ENCODE measurements at regions not wholly inside any gene's neighbourhood (a gene's known extent, or its start where the extent isn't known, plus 50 kb on each side); places are given as distances from the start of the nearest gene placed in this dataset.

DNA sequence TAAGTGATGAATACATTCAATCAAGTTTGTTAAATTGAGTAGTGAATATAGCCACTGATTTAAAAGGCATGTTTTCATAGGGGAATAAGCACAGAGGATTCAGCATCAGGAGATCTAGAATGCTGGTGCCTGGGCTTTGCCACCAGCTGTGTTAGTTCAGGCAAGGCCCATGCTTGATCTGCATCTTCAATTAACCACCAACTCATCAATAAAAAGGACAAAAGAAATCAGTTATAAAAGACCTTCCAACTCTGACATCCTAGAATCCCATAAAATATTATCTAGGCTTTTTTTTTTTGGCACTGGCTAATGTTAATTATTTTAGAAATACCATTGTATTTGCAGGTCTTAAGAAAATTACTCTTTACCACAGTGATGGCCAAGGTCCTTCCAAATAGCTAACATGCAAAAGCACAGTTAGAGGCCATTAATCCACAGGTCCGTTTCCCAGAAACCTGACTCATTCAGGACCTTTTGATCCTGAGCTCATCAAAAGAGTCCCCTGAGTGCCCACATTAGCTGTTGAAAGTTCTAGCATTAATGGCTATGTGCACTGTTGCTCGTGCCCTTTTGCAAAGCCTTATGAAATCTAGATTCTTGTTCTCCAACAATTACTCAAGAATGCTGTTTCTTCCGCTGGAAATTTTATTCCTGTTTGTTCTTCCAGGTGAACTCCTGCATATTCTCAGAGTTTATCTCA, 170.0 kb downstream of the CYRIA start:
- Histone ChIP-seq H3K4me2 (no peak overlapping the region), H3K27ac (ENCODE audit: low read depth in 2 of 2, low read length in 1 of 2) (no peak overlapping the region), H3K36me3 (replicated peaks in 1 of 2; ENCODE audit: control insufficient read depth in 1 of 2, insufficient read depth in 2 of 2, low read length in 1 of 2) (no peaks in the 10 kb centered on the region), H3K9me2 (no peaks in the 10 kb centered on the region), H3K4me3 (ENCODE audit: low read depth in 2 of 2, low read length in 1 of 2) (no peak overlapping the region), H4K20me1 (ENCODE audit: insufficient read depth) (no peaks in the 10 kb centered on the region), H2AFZ (ENCODE audit: low read depth) (no peak overlapping the region), H3K79me2 (ENCODE audit: insufficient read depth) (no peaks in the 10 kb centered on the region), H3K9ac (no peak overlapping the region), H3F3A (replicated peaks; ENCODE audit: insufficient read depth) (no peaks in the 10 kb centered on the region), H3K9me3 (no peaks in the 10 kb centered on the region), H3K4me1 (ENCODE audit: control insufficient read depth in 1 of 2, insufficient read depth in 2 of 2, low read depth in 1 of 2, low read length in 1 of 2) (no peaks in the 10 kb centered on the region), H3K27me3 (ENCODE audit: insufficient read depth) (no peaks in the 10 kb centered on the region)
- POLR2A ChIA-PET = no interaction called here
- CTCF ChIA-PET = interaction anchor here (1.0 to 7.8 kb wide), 8 partner anchors 11 to 918 kb away, joined by 3 to 66 read pairs (median 6); no protein-coding TSS in a partner anchor
- 18% methylated on average over 3 of the region's 3 CpGs for WGBS (ENCODE audit: low lambda C conversion rate)
- DNase-seq = no peak
- no peak for TF ChIP-seq EP300 (IDR thresholded peaks at IDR 0.05; ENCODE audit: borderline replicate concordance in 1 of 2, low read depth in 1 of 2, low read length in 1 of 2)
- TF ChIP-seq, protein P1, sequence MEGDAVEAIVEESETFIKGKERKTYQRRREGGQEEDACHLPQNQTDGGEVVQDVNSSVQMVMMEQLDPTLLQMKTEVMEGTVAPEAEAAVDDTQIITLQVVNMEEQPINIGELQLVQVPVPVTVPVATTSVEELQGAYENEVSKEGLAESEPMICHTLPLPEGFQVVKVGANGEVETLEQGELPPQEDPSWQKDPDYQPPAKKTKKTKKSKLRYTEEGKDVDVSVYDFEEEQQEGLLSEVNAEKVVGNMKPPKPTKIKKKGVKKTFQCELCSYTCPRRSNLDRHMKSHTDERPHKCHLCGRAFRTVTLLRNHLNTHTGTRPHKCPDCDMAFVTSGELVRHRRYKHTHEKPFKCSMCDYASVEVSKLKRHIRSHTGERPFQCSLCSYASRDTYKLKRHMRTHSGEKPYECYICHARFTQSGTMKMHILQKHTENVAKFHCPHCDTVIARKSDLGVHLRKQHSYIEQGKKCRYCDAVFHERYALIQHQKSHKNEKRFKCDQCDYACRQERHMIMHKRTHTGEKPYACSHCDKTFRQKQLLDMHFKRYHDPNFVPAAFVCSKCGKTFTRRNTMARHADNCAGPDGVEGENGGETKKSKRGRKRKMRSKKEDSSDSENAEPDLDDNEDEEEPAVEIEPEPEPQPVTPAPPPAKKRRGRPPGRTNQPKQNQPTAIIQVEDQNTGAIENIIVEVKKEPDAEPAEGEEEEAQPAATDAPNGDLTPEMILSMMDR (IDR thresholded peaks at IDR 0.05) = no peak
- no peak for TF ChIP-seq FOSL2 (IDR thresholded peaks at IDR 0.05; ENCODE audit: borderline replicate concordance, low read depth)
- no peak for TF ChIP-seq RAD21 (IDR thresholded peaks at IDR 0.05; ENCODE audit: low read length)
- TF ChIP-seq TEAD4 (IDR thresholded peaks at IDR 0.05; ENCODE audit: borderline replicate concordance, insufficient read depth) = no peak
- TF ChIP-seq RXRA (IDR thresholded peaks at IDR 0.05; ENCODE audit: borderline replicate concordance, low read depth) = no peak
- TF ChIP-seq YY1 (IDR thresholded peaks at IDR 0.05; ENCODE audit: low read depth) = no peak
- no peak for TF ChIP-seq GABPA (IDR thresholded peaks at IDR 0.05; ENCODE audit: low read depth)
- TF ChIP-seq, protein P2, sequence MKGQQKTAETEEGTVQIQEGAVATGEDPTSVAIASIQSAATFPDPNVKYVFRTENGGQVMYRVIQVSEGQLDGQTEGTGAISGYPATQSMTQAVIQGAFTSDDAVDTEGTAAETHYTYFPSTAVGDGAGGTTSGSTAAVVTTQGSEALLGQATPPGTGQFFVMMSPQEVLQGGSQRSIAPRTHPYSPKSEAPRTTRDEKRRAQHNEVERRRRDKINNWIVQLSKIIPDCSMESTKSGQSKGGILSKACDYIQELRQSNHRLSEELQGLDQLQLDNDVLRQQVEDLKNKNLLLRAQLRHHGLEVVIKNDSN (IDR thresholded peaks at IDR 0.05; ENCODE audit: borderline replicate concordance, low read depth) = no peak
- TF ChIP-seq REST (IDR thresholded peaks at IDR 0.05; ENCODE audit: low read depth, low read length) = no peak
- no peak for TF ChIP-seq MEF2A (IDR thresholded peaks at IDR 0.05; ENCODE audit: borderline replicate concordance, low read depth)
- TF ChIP-seq SMC3 (IDR thresholded peaks at IDR 0.05; ENCODE audit: low read depth, low read length) = no peak
- TF ChIP-seq TAF1 (IDR thresholded peaks at IDR 0.05; ENCODE audit: borderline replicate concordance, low read depth, low read length) = no peak
